Astrocyte of the spinal cord (primary cell): ENCODE measurements at regions not wholly inside any gene's neighbourhood (a gene's known extent, or its start where the extent isn't known, plus 50 kb on each side); places are given as distances from the start of the nearest gene placed in this dataset.
"Not testable (repeated sequence)": the region's sequence is repeated elsewhere in the genome, so short reads cannot be mapped to it uniquely, and the experiment has no call there.

Experiments used
- DNase-seq: peaks from one replicate; pipeline ENCODE4 v3.0.0; 2011; ENCODE audit warnings: low read depth, low spot score
- H3K4me3 ChIP-seq: 2 replicates; pipeline ENCODE4 v1.5.1; 2011; ENCODE audit warnings: low read depth, mild to moderate bottlenecking, low read length, moderate library complexity
- in situ Hi-C: cut with HindIII; loops from 2 replicates; pipeline ENCODE4 v1.10.0; 2017; ENCODE audit warnings: low sequenced_read_pairs
- TF ChIP-seq, protein P1 (sequence below): IDR thresholded peaks from 2 replicates; pipeline ENCODE4 v1.5.1; 2012; ENCODE audit warnings: low read depth, mild to moderate bottlenecking, low read length, inconsistent platforms

DNA sequence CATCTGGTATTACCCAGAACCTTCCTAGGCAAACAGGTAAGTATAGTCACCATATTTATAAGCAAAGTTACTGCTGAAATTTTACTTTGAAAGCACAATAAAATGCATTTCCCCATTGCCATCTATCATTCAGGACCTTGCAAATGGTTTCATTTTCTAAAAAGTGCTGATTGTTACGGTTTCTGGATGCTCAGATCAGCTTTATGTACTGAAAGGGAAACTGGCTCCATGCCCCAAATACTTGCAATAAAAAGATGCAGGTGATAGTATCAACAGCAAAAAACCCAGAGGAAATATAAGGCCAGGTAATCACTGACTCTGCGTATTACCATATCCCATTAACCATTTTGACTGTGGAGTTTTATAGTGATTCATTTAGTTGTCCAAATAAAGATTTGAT is 1150.7 kb upstream of the CRIM1 start:
- in situ Hi-C loops = no loop called here
- TF ChIP-seq, protein P1, sequence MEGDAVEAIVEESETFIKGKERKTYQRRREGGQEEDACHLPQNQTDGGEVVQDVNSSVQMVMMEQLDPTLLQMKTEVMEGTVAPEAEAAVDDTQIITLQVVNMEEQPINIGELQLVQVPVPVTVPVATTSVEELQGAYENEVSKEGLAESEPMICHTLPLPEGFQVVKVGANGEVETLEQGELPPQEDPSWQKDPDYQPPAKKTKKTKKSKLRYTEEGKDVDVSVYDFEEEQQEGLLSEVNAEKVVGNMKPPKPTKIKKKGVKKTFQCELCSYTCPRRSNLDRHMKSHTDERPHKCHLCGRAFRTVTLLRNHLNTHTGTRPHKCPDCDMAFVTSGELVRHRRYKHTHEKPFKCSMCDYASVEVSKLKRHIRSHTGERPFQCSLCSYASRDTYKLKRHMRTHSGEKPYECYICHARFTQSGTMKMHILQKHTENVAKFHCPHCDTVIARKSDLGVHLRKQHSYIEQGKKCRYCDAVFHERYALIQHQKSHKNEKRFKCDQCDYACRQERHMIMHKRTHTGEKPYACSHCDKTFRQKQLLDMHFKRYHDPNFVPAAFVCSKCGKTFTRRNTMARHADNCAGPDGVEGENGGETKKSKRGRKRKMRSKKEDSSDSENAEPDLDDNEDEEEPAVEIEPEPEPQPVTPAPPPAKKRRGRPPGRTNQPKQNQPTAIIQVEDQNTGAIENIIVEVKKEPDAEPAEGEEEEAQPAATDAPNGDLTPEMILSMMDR = no peak
- H3K4me3 ChIP-seq = no peak overlapping the region
- DNase-seq = no peak

DNA sequence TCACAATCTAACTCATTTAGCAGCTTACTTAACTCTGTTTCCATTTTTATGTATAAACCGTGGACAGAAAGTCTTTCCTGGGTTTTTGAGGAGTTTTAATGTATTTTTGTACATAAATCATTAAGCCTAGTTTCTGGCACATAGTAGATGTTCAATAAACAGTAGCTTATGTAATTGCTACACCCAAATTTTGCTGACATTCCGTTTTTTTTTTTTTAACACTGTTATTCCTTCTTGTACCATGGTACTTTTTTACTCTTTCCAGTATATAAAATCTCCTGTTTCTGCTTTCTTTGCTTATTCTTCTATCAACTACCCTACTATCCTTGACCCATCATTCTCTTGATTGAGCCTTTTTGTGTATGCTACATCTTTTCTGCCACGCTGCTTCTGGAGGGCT is 1151.3 kb upstream of the CRIM1 start:
- TF ChIP-seq, protein P1 = no peak
- no peak overlapping the region for H3K4me3 ChIP-seq
- no peak for DNase-seq
- in situ Hi-C loops = no loop called here

DNA sequence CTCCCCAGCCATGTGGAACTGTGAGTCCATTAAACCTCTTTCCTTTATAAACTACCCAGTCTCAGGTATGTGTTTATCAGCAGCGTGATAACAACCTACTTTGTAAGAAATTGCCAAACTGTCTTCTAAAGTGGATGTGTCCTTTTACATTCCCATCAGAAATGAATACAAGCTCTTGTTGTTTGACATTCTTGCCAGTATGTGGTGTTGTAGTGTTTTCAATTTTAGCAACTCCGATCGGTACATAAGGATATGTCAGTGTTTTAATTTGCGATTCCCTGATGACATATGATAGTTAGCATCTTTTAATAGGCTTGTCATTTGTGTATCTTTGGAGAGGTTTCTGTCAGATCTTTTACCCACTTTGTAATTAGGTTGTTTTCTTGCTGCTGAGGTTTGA is 1156.3 kb upstream of the CRIM1 start:
- TF ChIP-seq, protein P1 = no peak
- in situ Hi-C loops = no loop called here
- H3K4me3 ChIP-seq = no peak overlapping the region
- DNase-seq = no peak

DNA sequence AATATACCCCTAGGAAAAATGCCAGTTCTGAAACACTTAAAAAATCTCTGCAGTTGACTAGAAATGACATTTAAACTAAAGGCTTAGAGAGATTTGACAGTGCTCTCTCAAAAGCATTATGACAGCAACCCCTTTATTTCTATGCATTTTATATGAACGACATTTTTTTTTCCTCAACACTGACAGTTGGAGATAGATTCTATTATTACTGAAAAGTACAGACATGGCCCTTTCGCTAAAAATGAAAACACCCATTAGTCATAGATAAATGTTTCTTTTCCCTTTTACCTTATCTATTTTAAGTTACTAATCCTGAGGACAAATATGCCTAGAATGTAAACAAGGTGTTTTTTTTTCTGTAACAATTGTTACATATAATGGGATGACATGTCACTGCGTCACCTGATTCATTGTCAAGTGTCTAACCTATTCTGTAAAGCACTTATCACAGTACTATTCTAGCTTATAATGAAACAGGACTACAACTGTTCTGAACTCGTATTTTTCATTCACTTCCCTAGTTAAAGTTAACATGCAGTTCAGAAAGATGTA is 1169.6 kb upstream of the CRIM1 start:
- no peak for DNase-seq
- in situ Hi-C loops = no loop called here
- no peak overlapping the region for H3K4me3 ChIP-seq
- TF ChIP-seq, protein P1 = no peak

DNA sequence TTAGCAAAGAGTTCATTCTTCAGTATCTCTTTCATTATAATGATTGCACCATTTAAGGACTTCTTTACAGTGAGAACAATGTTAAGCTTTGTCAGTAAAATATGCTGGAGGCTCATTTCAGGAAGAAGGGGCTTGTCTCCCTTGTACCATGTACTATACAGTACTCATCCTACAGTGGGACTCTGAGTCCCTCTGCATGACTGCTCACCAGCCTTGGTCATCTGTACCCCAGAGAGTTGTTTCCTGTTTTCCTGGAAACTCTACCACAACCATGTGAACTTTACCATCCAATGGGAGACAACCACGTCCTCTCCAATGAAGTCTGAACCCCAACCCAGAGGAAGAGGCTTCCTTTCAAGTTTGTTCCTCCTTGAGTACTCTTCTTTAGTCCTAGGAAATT is 1171.1 kb upstream of the CRIM1 start:
- TF ChIP-seq, protein P1 = no peak
- H3K4me3 ChIP-seq = no peak overlapping the region
- in situ Hi-C loops = no loop called here
- no peak for DNase-seq

DNA sequence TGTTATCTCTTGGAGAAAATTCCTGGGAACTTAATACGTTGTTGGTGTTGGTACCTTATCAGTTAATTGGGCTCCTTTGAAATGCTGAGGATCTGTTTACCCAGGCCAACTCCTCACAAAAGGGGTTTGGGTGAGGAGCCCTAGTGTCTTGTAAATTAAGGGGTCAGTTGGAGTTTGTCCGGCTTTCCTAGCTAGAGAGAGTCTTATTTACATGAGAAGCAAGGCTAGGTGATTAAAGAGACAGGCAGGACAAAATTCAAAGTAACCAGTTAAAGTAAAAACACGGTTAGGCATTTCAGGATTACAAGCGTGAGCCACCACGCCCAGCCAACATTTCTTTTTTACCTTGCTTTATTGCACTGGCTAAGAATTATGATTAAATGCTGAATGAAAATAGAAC is 1178.9 kb upstream of the CRIM1 start:
- DNase-seq, in situ Hi-C loops, H3K4me3 ChIP-seq: not testable (repeated sequence)

DNA sequence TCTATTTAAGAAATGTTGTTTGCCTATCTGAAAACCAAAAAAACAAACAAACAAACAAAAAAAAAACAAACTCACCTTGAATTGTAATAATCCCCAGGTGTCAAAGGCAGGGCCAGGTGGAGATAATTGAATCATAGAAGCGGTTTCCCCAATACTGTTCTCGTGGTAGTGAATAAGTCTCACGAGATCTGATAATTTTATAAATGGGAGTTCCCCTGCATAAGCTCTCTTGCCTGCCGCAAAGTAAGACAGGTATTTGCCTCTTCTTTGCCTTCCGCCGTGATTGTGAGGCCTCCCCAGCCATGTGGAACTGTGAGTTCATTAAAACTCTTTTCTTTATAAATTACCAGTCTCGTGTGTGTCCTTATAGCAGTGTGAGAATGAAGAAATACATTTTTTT is 1180.7 kb upstream of the CRIM1 start:
- DNase-seq = no peak
- TF ChIP-seq, protein P1 = no peak
- in situ Hi-C loops = no loop called here
- no peak overlapping the region for H3K4me3 ChIP-seq
